Fibroblast of lung (primary cell): ENCODE measurements at regions not wholly inside any gene's neighbourhood (a gene's known extent, or its start where the extent isn't known, plus 50 kb on each side); places are given as distances from the start of the nearest gene placed in this dataset.
"Not testable (repeated sequence)": the region's sequence is repeated elsewhere in the genome, so short reads cannot be mapped to it uniquely, and the experiment has no call there.

Source experiments
- EZH2 ChIP-seq: IDR thresholded peaks from 2 replicates; pipeline ENCODE4 v1.5.1; 2012; ENCODE audit warnings: low read length, control low read depth, mild to moderate bottlenecking; ENCODE audit errors: missing control alignments
- TF ChIP-seq, protein P1 (sequence below), 2 donors: IDR thresholded peaks in 1 of 2; conservative IDR thresholded peaks in 1 of 2; 1 replicate in 1 of 2; 2 replicates in 1 of 2; pipeline ENCODE4 v1.5.1; 2011 to 2012; ENCODE audit warnings: low read length in 2 of 2, control low read depth in 1 of 2, inconsistent platforms in 1 of 2, low read depth in 1 of 2, mild to moderate bottlenecking in 1 of 2

DNA sequence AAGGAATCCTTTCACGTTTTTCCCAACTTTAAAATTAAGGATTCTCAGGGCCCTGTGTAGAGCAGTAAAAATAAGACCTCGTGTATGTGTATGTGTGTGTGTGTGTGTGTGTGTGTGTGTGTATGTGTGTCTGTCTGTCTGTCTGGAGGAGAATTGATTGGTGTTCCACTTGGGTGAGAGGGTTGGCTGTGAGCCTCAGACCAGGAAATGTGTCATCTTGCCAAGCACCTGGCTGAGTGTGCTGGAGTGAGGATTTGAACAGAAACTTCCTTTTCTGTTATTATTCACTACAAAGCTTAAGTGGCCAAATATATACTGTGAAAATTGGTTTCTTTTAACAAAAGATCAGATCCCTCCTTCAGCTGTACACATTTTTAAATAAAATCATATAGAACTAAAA lies 103.6 kb upstream of the NUDT6 start:
- TF ChIP-seq, protein P1, sequence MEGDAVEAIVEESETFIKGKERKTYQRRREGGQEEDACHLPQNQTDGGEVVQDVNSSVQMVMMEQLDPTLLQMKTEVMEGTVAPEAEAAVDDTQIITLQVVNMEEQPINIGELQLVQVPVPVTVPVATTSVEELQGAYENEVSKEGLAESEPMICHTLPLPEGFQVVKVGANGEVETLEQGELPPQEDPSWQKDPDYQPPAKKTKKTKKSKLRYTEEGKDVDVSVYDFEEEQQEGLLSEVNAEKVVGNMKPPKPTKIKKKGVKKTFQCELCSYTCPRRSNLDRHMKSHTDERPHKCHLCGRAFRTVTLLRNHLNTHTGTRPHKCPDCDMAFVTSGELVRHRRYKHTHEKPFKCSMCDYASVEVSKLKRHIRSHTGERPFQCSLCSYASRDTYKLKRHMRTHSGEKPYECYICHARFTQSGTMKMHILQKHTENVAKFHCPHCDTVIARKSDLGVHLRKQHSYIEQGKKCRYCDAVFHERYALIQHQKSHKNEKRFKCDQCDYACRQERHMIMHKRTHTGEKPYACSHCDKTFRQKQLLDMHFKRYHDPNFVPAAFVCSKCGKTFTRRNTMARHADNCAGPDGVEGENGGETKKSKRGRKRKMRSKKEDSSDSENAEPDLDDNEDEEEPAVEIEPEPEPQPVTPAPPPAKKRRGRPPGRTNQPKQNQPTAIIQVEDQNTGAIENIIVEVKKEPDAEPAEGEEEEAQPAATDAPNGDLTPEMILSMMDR (conservative IDR thresholded peaks at IDR 0.05 in 1 of 2, IDR thresholded peaks at IDR 0.05 in 1 of 2; ENCODE audit: low read depth in 1 of 2, low read length in 2 of 2) = not testable (repeated sequence)
- not testable (repeated sequence) for TF ChIP-seq EZH2
